Liver (tissue), 3 donors: ENCODE measurements at regions not wholly inside any gene's neighbourhood (a gene's known extent, or its start where the extent isn't known, plus 50 kb on each side); places are given as distances from the start of the nearest gene placed in this dataset.

Experiments
- FOXA2 ChIP-seq: IDR thresholded peaks from 2 replicates; pipeline ENCODE4 v1.6.1; 2016; ENCODE audit warnings: antibody characterized with exemption
- JUND ChIP-seq, 2 donors: IDR thresholded peaks; 2 replicates each; pipeline ENCODE4 v1.6.1; 2016; ENCODE audit warnings: antibody characterized with exemption in 2 of 2
- MAX ChIP-seq: IDR thresholded peaks from 2 replicates; pipeline ENCODE4 v1.6.1; 2016; ENCODE audit warnings: antibody characterized with exemption
- RAD21 ChIP-seq, 2 donors: IDR thresholded peaks; 2 replicates each; pipeline ENCODE4 v1.6.1; 2016; ENCODE audit warnings: antibody characterized with exemption in 2 of 2, mild to moderate bottlenecking in 2 of 2
- REST ChIP-seq: IDR thresholded peaks from 2 replicates; pipeline ENCODE4 v1.6.1; 2016; ENCODE audit warnings: antibody characterized with exemption, mild to moderate bottlenecking
- RXRA ChIP-seq, 2 donors: IDR thresholded peaks; 2 replicates each; pipeline ENCODE4 v1.6.1; 2017 to 2018; ENCODE audit warnings: antibody characterized with exemption in 2 of 2, mild to moderate bottlenecking in 1 of 2
- YY1 ChIP-seq: IDR thresholded peaks from 2 replicates; pipeline ENCODE4 v1.6.1; 2016; ENCODE audit warnings: antibody characterized with exemption, mild to moderate bottlenecking
- TF ChIP-seq, protein P1 (sequence below): fragments of 150-350 bp; IDR thresholded peaks from 2 replicates; pipeline ENCODE4 v1.5.1; 2017; ENCODE audit warnings: improper control_type of control experiment, low read depth, low read length; ENCODE audit not compliant: missing input control
- TF ChIP-seq, protein P2 (sequence below): IDR thresholded peaks from 2 replicates; pipeline ENCODE4 v1.6.1; 2016; ENCODE audit warnings: antibody characterized with exemption
- donor health status: healthy.
- donor health status: healthy.

- TF ChIP-seq, protein P1, sequence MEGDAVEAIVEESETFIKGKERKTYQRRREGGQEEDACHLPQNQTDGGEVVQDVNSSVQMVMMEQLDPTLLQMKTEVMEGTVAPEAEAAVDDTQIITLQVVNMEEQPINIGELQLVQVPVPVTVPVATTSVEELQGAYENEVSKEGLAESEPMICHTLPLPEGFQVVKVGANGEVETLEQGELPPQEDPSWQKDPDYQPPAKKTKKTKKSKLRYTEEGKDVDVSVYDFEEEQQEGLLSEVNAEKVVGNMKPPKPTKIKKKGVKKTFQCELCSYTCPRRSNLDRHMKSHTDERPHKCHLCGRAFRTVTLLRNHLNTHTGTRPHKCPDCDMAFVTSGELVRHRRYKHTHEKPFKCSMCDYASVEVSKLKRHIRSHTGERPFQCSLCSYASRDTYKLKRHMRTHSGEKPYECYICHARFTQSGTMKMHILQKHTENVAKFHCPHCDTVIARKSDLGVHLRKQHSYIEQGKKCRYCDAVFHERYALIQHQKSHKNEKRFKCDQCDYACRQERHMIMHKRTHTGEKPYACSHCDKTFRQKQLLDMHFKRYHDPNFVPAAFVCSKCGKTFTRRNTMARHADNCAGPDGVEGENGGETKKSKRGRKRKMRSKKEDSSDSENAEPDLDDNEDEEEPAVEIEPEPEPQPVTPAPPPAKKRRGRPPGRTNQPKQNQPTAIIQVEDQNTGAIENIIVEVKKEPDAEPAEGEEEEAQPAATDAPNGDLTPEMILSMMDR, result no peak
- no peak for TF ChIP-seq REST
- TF ChIP-seq, protein P2, sequence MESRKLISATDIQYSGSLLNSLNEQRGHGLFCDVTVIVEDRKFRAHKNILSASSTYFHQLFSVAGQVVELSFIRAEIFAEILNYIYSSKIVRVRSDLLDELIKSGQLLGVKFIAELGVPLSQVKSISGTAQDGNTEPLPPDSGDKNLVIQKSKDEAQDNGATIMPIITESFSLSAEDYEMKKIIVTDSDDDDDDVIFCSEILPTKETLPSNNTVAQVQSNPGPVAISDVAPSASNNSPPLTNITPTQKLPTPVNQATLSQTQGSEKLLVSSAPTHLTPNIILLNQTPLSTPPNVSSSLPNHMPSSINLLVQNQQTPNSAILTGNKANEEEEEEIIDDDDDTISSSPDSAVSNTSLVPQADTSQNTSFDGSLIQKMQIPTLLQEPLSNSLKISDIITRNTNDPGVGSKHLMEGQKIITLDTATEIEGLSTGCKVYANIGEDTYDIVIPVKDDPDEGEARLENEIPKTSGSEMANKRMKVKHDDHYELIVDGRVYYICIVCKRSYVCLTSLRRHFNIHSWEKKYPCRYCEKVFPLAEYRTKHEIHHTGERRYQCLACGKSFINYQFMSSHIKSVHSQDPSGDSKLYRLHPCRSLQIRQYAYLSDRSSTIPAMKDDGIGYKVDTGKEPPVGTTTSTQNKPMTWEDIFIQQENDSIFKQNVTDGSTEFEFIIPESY, result no peak
- no peak for TF ChIP-seq RXRA (IDR thresholded peaks at IDR 0.05)
- no peak for TF ChIP-seq FOXA2
- TF ChIP-seq RAD21 (IDR thresholded peaks at IDR 0.05), result no peak
- no peak for TF ChIP-seq MAX
- no peak for TF ChIP-seq YY1
- TF ChIP-seq JUND (IDR thresholded peaks at IDR 0.05), result no peak
These were observed 370.0 kb downstream of the WDR72 start for GRCh38 chr15:53389271-53390037.
